NCI-H510A treated with DMSO at 0.1 percent for 48 hours (cell line): ENCODE measurements at regions not wholly inside any gene's neighbourhood (a gene's known extent, or its start where the extent isn't known, plus 50 kb on each side); places are given as distances from the start of the nearest gene placed in this dataset.

Source experiments
- DNase-seq: peaks from one replicate; lab custom pipeline; 2025; lab: John Stamatoyannopoulos, UW

GRCh38 chr6:106918115-106918514 is 56.4 kb downstream of the CD24 start:
- DNase-seq, result peak; percentile 9

- no peak for DNase-seq
Observed at GRCh38 chr6:106916891-106917290, 57.6 kb downstream of the CD24 start.

- DNase-seq, result peak; percentile 38
Observed at GRCh38 chr6:106913676-106914280, 60.8 kb downstream of the CD24 start.

DNA sequence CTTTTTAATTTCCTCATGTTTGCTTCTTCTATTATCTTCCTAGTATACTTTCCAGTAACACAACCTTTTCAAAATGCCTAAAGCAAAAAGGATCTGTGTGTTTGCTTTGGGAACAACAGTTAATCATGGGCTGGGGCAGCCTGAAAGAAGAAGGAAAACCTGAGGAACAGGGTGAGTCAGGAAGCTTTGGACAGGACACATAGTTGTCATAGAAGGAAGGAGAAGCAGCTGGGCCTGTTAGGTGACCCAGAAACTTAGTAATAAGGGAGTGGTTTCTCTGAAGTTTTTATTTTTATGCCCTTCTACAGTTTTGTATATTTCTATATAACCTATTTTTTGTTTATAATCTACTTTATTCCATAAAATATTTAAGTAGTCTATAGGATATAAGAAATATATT is 61.4 kb downstream of the CD24 start:
- DNase-seq, result no peak

- no peak for DNase-seq
Observed at GRCh38 chr6:106912091-106912490, 62.4 kb downstream of the CD24 start.

GRCh38 chr6:106910999-106911949 is 63.3 kb downstream of the CD24 start:
- peak; percentile 32 for DNase-seq

DNA sequence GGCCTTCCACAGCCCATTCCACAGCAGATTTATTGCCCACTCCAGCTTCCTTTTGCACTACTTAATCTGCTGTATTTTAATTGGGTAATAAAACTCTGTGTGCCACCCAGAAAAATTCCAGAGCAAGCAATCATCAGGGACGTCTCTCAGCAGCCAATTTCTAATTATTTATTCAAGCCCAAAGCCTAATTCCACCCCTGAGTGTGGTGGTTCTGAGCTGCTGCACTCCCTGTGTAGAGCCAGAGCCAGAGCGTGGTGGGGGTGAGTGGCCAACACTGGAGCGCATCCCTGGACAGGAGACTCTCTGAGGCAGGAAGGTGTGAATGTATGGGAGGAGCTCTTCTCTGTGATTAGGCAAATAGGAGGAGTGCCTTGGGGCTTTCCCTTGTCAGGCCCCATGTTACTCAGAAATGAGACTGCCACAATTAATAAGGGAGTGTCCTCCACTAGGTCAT is 66.1 kb downstream of the CD24 start:
- no peak for DNase-seq

DNA sequence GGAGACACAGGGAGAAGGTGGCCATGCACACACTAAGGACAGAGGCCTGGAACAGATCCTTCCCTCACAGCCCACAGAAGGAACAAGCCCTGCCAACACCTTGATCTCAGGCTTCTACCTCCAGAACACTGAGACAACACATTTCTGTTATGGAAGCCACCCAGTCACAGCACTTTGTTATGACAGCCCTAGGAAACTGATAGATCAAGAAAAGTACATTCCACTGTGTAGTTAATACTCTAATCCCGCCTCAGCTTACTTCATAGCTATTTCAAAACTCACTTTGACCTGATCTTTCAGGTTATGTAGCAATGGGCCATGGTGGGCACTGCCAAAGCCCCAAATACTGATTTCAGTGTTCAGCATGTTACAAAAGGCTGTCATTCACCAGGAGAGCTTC is 66.8 kb downstream of the CD24 start:
- no peak for DNase-seq

- DNase-seq, result no peak
Observed at GRCh38 chr6:106906232-106906631, 68.3 kb downstream of the CD24 start.

DNA sequence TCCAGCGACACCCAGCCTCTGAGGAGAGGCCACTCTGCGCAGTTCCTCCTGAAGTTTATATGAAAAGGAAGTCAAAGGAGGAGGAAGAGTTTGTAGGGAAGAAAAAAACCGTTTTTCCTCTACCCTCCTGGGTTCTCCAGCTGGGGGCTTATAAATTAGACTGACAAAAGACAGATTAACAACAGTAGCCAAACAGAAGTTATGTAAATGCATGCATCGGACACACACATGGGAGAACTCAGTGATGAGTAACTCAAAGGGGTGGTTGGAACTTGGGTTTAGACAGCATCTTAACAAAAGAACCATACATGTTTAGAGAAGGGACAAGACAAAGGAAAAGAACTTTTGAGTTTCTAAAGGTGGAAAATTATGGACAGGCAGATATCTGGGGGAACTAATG is 71.2 kb downstream of the CD24 start:
- no peak for DNase-seq

DNA sequence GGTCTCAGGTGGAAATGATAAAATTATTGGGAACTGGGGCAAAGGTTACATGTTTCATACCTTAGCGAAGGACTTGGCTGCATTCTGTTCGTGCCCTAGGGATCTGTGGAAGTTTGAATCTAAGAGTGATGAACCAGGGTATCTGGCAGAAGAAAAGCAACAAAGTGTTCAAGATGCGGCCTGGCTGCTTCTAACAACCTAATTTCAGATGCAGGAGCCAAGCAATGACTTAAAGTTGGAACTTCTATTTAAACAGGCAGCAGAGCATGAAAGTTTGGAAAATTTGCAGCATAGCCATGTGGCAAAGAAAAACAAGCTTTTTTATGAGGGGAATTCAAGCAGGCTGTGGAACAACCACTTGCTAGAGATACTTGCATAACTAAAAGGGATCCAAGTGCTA is 73.5 kb downstream of the CD24 start:
- no peak for DNase-seq

DNA sequence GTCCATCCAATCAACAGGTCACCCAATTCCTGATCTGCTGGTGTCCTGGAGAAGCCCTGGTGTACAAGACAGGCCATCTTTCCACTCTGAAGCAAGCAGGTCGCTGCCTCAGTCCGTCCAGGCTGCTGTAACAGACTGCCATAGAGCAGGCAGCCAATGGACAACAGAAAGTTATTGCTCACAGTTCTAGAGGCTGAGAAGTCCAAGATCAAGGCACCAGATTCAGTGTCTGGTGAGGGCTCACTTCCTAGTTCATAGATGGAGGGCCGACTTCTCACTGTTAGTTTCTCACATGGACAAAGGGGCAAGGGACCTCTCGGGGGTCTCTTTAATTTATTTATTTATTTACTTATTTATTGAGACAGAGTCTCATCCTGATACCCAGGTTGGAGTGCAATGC is 74.8 kb downstream of the CD24 start:
- DNase-seq, result no peak

DNA sequence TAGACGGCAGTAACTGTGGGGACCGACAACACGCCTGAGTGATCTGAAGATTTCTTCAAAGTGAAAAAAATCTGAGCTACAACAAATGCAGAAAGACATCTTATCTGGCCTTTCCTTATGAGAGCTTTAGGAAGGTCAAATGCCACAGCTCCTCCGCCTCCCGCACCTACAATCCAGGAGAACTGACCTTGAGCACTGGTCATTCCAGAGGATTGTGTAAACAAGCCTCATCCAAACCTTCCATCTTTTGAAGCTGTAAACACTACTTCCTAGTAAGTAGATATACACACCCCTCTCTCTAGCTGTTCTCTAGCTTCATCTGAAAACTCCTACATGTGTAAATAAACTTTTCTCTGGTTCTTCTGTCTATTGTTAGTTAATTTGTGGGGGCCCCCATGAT is 76.9 kb downstream of the CD24 start:
- DNase-seq, result no peak

GRCh38 chr6:106895703-106896040 is 78.9 kb downstream of the CD24 start:
- DNase-seq, result no peak

- no peak for DNase-seq
Observed at GRCh38 chr6:106894978-106895702, 79.4 kb downstream of the CD24 start.

- no peak for DNase-seq
Observed at GRCh38 chr6:106892186-106892585, 82.3 kb downstream of the CD24 start.

GRCh38 chr6:106890447-106890846 is 84.1 kb downstream of the CD24 start:
- DNase-seq, result no peak

DNA sequence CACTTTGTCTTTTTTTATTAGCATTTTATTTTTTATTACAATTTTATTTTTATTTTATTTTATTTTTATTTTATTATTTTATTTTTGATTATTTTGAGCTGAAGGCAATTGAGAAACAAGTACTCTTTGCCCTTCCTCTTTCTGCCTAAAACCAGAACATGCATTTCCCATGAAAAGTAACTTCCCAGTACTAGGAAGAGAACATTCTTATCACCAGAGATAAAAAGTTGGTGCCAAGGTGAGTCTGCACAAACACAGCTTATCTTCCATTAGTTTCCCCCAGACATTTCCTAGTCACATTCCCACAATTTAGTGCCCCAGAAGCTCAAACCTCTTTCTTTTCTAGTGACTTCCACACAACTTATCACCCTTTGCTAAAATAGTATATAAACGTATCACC is 84.8 kb downstream of the CD24 start:
- DNase-seq, result no peak

DNA sequence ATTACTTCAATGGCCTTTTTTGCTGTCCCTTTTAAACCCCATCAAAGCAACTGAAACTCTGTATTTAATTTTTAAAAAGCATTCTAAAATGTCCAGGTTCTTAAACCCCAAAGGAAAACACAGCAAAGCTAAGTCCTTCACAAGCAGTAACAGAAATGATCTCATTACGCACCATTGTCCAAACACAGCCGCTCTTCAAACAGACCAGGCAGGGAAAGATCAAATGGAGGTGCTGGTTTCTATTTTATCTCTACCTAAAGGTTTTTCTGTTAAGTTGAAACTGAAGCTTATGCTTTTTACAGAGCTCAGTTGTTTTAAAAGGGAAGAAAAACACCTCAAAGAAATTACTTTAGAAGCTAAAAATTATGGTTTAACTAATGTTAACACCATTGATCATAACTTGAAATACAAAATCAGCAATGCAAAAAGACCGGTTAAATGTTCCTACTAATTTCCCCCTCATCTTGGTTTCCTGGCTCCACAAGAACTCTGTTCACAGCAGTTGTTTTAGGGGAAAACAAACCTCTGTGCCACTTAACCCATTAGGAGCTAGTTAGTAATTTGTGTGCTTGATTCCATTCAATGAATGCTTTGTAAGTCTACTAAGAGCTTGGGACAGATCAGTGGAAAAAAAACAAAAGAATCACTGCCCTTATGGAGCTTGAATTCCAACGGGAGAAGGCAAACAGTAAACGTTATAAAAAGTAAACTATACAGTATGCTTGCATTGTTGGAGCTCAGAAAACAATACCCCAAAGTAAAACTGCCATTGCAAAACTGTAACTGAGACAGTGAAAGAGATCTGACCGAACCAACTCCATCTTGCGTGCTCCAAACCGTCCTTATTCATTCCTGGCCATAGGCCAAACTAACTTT is 87.4 kb downstream of the CD24 start:
- peak; percentile 71 for DNase-seq

GRCh38 chr6:106886081-106886843 is 88.3 kb downstream of the CD24 start:
- peak; percentile 18 for DNase-seq

GRCh38 chr6:106885679-106886078 is 88.8 kb downstream of the CD24 start:
- peak; percentile 24 for DNase-seq
